ENCODE measurements at regions not wholly inside any gene's neighbourhood (a gene's known extent, or its start where the extent isn't known, plus 50 kb on each side); places are given as distances from the start of the nearest gene placed in this dataset.

GRCh38 chr15:37252530-37252929, 152.2 kb upstream of the MEIS2 start:
- H3K4me1 ChIP-seq, result no peaks in the 10 kb centered on the region
- no peak for FAIRE-seq
- TF ChIP-seq SREBF2 (IDR thresholded peaks at IDR 0.05) (no peak), CBX8 (IDR thresholded peaks at IDR 0.05) (no peak), CBX2 (IDR thresholded peaks at IDR 0.05; ENCODE audit: borderline replicate concordance, low read depth) (no peak), CTCF (IDR thresholded peaks at IDR 0.05) (no peak), POLR2AphosphoS2 (conservative IDR thresholded peaks at IDR 0.05; ENCODE audit: low read length) (no peak), NR3C1 (IDR thresholded peaks at IDR 0.05) (no peak), POLR2A (IDR thresholded peaks at IDR 0.05; ENCODE audit: low read length) (no peak), MAX (IDR thresholded peaks at IDR 0.05) (no peak), CHD2 (IDR thresholded peaks at IDR 0.05; ENCODE audit: low read length, partially characterized antibody) (no peak), EHF (CRISPR knock-in tag; IDR thresholded peaks at IDR 0.05) (no peak), ZFP36 (IDR thresholded peaks at IDR 0.05; ENCODE audit: borderline replicate concordance, partially characterized antibody) (no peak), FOSB (CRISPR knock-in tag; IDR thresholded peaks at IDR 0.05) (no peak), ZC3H11A (IDR thresholded peaks at IDR 0.05) (no peak), MAZ (IDR thresholded peaks at IDR 0.05; ENCODE audit: borderline replicate concordance, low read depth, low read length) (no peak), MAFK (IDR thresholded peaks at IDR 0.05; ENCODE audit: partially characterized antibody) (no peak), TP53 (CRISPR knock-in tag; IDR thresholded peaks at IDR 0.05) (no peak), ELK1 (IDR thresholded peaks at IDR 0.05; ENCODE audit: low read depth, low read length) (no peak), RFX5 (IDR thresholded peaks at IDR 0.05) (no peak), GATA3 (IDR thresholded peaks at IDR 0.05; ENCODE audit: borderline replicate concordance) (no peak)

GRCh38 chr15:37253877-37254276, 153.5 kb upstream of the MEIS2 start:
- ATAC-seq (no peak), FAIRE-seq (no peak), DNase-seq (ENCODE audit: low read depth in 1 of 2, low spot score in 1 of 2) (no peak)
- ChIA-PET POLR2A (no interaction called here), CTCF (no interaction called here)
- no peaks in the 10 kb centered on the region for H3K9me3 ChIP-seq
- TF ChIP-seq NR3C1 (IDR thresholded peaks at IDR 0.05) (no peak), HOXB13 (CRISPR knock-in tag; IDR thresholded peaks at IDR 0.05; ENCODE audit: low read depth) (no peak), CHD2 (IDR thresholded peaks at IDR 0.05; ENCODE audit: low read length, partially characterized antibody) (no peak), RNF2 (IDR thresholded peaks at IDR 0.05; ENCODE audit: borderline replicate concordance, low read depth) (no peak), MAZ (IDR thresholded peaks at IDR 0.05; ENCODE audit: borderline replicate concordance, low read depth, low read length) (no peak)
- H3K4me1 ChIP-seq, result no peaks in the 10 kb centered on the region
- H3K4me3 ChIP-seq, result no peak overlapping the region
- H3K27ac ChIP-seq, result no peak overlapping the region
- WGBS (ENCODE audit: missing lambda C conversion rate), result 53% methylated on average over 7 of the region's 7 CpGs
- H3K4me2 ChIP-seq, result no peak overlapping the region

More at GRCh38 chr15:37252530-37252929, 152.2 kb upstream of the MEIS2 start:
- no peak for ATAC-seq
- no peak overlapping the region for H3K27ac ChIP-seq
- H3K9me3 ChIP-seq, result no peaks in the 10 kb centered on the region
- CTCF ChIA-PET, result no interaction called here
- POLR2A ChIA-PET, result no interaction called here
- WGBS (ENCODE audit: missing lambda C conversion rate), result 11% methylated on average over 3 of the region's 3 CpGs
- DNase-seq (ENCODE audit: low read depth in 1 of 2, low spot score in 1 of 2), result no peak
- H3K4me2 ChIP-seq, result no peak overlapping the region
- no peak overlapping the region for H3K4me3 ChIP-seq

GRCh38 chr15:37260255-37260654, 159.9 kb upstream of the MEIS2 start:
- CTCF ChIA-PET, result no interaction called here
- POLR2A ChIA-PET, result no interaction called here
- H3K4me3 ChIP-seq, result no peak overlapping the region
- no peak for TF ChIP-seq NPAS2 (CRISPR knock-in tag; IDR thresholded peaks at IDR 0.05; ENCODE audit: borderline replicate concordance)
- TF ChIP-seq NFE2L2 (conservative IDR thresholded peaks at IDR 0.05; ENCODE audit: low read length), result no peak
- no peak for TF ChIP-seq CHD4 (IDR thresholded peaks at IDR 0.05; ENCODE audit: borderline replicate concordance)
- no peak for TF ChIP-seq PBX3 (IDR thresholded peaks at IDR 0.05)
- TF ChIP-seq TFCP2L1 (CRISPR knock-in tag; IDR thresholded peaks at IDR 0.05), result no peak
- no peak for TF ChIP-seq HOXB13 (CRISPR knock-in tag; IDR thresholded peaks at IDR 0.05; ENCODE audit: low read depth)
- TF ChIP-seq ZFP36 (IDR thresholded peaks at IDR 0.05; ENCODE audit: borderline replicate concordance, partially characterized antibody), result no peak
- TF ChIP-seq ELK1 (IDR thresholded peaks at IDR 0.05; ENCODE audit: low read depth, low read length), result no peak
- no peak for TF ChIP-seq RFX5 (IDR thresholded peaks at IDR 0.05)
- no peak for TF ChIP-seq FOSL2 (IDR thresholded peaks at IDR 0.05)
- TF ChIP-seq FOSL2 (CRISPR knock-in tag; IDR thresholded peaks at IDR 0.05), result no peak
- TF ChIP-seq JUNB (IDR thresholded peaks at IDR 0.05), result no peak
- no peak for TF ChIP-seq HOXA7 (CRISPR knock-in tag; IDR thresholded peaks at IDR 0.05)
- TF ChIP-seq CBX8 (IDR thresholded peaks at IDR 0.05), result no peak
- TF ChIP-seq TP53 (CRISPR knock-in tag; IDR thresholded peaks at IDR 0.05), result no peak
- no peak for TF ChIP-seq ZNF302 (CRISPR knock-in tag; IDR thresholded peaks at IDR 0.05)
- no peak for TF ChIP-seq NR3C1 (IDR thresholded peaks at IDR 0.05)
- no peak for TF ChIP-seq KDM1A (IDR thresholded peaks at IDR 0.05; ENCODE audit: low read depth)
- no peak for TF ChIP-seq ZC3H11A (IDR thresholded peaks at IDR 0.05)
- DNase-seq (ENCODE audit: low read depth in 1 of 2, low spot score in 1 of 2) (no peak), ATAC-seq (no peak), FAIRE-seq (no peak)
- no peak overlapping the region for H3K27ac ChIP-seq
- no peak overlapping the region for H3K4me2 ChIP-seq
- H3K9me3 ChIP-seq, result no peaks in the 10 kb centered on the region
- H3K4me1 ChIP-seq, result no peaks in the 10 kb centered on the region

All from A549 (cell line).